Peyer's patch (tissue), 4 donors: ENCODE measurements at regions not wholly inside any gene's neighbourhood (a gene's known extent, or its start where the extent isn't known, plus 50 kb on each side); places are given as distances from the start of the nearest gene placed in this dataset.

Experiments
- CTCF ChIP-seq, 6 experiments: fragments of 450-650 bp in 4 of 6; fragments of 200-600 bp in 2 of 6; sonication (generic) in 1 of 6; IDR thresholded peaks; one replicate each; pipeline ENCODE4 v1.5.1; 2017 to 2019; ENCODE audit warnings: antibody characterized with exemption in 6 of 6, mild to moderate bottlenecking in 3 of 6, moderate library complexity in 1 of 6
- POLR2A ChIP-seq, 2 donors: fragments of 450-650 bp; IDR thresholded peaks; one replicate each; pipeline ENCODE4 v1.5.1; 2017; ENCODE audit warnings: antibody characterized with exemption in 2 of 2, mild to moderate bottlenecking in 2 of 2, moderate library complexity in 2 of 2

DNA sequence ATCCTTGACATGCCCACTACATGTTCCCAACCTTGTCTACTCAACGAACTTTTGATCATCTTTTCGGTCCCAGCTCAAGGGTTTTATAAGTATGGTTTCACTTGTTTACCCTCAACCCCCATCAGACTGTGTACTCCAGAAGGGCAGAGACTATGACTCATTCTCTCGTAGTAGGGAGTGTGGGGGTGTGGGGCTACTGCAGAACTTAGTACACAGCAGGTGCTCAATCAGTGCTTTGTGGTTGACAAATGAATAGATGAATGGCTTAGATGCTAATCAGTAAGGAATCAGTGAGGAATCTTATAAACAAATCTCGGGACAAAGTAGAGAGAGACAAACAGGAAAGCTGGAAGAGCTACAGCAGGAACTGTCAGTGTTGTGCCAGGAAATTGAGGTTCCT is 151.7 kb upstream of the PLET1 start:
- TF ChIP-seq CTCF (IDR thresholded peaks at IDR 0.05), result no peak
- TF ChIP-seq POLR2A (IDR thresholded peaks at IDR 0.05), result no peak
